HG03066 (cell line): ENCODE measurements at regions not wholly inside any gene's neighbourhood (a gene's known extent, or its start where the extent isn't known, plus 50 kb on each side); places are given as distances from the start of the nearest gene placed in this dataset.

Source experiments
- ATAC-seq: cut with Tn5 transposase; IDR thresholded peaks from one replicate; pipeline ENCODE4 v1.9.1; 2021; ENCODE audit warnings: low read depth; ENCODE audit not compliant: unreplicated experiment

GRCh38 chr9:129405089-129405826, 215.6 kb downstream of the C9orf50 start:
- ATAC-seq, result no peak

- no peak for ATAC-seq
These were observed 216.3 kb downstream of the C9orf50 start for GRCh38 chr9:129404621-129405020.

GRCh38 chr9:129403779-129404620, 216.9 kb downstream of the C9orf50 start:
- ATAC-seq, result no peak

DNA sequence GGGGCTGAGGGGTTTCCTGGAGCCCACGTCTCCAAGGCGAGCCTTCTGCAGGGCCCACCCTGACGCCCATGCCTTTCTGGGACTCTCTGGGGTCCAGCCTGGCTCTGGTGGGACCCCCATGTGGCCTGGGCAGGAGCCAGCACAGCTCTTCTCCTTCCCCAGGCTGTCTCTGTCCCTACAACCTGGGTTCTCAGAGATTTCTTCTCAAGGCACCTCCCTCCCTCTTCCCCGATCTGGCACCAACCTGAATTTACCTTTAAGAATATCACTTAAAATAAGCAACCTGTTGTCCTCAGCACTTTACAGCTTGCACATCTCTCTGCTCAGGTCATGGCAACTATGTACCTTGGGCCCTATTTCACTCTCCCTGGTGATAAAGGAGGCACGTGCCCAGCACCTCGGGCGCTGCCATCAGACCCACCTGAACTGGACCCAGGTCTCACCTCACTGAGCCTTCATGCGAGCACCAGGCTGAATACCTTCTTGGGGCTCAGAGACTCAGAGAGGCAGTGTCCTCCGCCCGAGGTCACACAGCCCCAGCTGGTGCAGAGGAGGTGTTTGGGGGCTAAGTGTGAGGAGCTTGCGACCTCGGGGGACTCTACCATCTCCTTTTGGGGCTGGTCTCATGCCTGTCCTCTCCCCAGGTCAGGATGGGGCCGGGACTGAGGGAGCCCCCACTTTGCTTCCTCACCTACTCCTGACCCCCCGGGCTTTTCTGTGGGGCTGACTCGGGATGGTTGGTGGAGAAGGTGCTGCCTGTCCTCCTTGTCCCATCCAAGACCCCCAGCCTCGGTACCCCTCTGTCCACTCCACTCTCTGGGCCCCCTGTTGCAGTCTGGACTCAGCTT, 217.7 kb downstream of the C9orf50 start:
- ATAC-seq, result no peak

DNA sequence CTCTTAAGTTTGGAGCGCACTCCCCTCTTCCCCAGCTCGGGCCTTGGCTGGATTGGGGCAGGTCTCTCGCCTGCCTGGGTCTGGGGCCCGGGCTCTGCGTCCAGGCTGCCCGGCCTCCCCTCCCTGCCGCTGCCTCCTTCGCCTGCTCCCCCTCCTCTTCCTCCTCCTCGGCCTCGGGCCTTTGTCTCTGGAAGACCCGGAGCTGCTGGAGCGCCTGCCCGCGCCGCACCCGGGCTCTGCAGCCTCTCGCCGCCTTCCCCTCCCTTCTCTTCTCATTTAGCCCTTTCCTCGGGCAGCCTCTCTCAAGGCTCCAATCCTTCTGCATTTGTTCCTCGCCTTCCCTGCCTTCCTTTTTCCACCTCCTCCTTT, 218.5 kb downstream of the C9orf50 start:
- ATAC-seq, result no peak

GRCh38 chr9:129401623-129402370, 219.1 kb downstream of the C9orf50 start:
- no peak for ATAC-seq

DNA sequence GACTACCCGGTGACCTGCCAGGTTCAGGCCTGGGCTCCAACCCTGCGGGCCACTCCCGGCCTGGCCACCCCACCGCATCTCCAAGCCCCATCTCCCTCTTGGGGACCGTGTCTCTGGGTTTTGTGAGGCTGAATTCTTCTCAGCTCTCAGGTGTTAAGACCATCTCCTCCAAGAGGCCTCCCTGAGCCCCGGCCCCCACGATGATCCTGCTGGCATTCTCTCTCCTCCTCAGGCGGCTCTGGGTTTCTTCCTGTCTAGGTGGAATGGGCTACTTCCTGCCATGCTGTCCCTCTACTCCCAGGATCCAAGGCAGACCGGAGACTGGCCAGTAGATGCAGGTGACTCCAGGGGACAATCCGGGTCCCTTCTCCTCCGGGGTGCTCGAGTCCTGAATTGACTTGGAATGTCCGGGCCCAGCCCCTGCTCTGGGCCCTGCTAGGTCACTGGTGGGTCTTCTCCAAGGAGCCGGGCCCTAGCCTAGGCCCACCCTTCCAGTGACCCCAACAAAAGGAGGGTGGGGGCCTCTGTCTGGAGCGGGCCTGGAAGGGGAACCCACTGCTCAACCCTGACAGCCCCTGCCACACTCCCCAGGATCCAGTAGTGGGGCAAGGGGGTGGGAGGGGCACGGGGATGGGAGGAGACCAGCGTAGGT, 219.8 kb downstream of the C9orf50 start:
- ATAC-seq, result no peak

DNA sequence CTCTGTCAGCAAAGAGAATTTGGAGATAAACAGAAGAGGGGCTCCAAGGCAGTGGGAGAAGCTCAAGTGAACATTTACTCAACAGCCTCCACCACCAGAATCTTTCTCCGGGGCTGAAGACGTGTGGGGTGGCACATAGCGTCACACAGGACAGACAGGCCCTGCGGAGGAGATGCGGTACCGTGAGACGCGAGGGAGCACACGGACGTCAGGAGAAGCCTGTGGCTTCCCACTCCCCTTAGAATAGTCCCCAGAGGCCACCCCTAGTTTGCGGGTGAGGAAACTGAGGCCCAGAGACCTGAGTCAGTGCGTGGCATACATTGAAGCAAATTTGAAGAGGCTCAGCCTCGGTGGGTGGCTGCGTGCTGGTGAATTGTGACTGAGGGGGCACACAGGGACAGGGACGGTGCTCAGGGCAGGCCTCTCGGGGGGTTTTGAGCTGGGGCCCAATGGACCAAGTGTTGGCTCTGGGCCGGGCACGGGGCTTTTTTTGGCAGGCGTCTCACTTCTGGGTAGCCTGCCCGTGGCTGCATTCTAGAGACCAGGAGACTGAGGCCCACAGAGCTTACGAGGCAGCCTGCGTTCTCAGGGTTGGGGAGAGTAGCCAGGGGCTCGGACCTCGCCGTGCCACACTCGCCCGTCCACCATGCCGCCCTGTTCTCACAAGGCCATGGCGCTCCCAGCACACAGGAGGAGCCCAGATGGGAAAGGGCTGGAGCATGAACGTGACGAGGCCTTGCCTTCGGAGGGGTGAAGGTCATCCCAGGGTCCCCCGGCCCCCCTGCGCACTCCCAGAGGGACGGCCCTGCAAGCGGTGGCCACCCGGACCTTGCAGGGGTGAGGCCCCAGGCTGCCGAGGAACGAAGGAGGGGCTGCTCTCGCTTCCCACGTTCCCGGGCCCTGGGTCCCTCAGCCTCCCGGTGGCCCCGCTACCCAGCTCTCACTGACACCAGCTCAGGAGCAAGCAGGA, 220.6 kb downstream of the C9orf50 start:
- no peak for ATAC-seq

DNA sequence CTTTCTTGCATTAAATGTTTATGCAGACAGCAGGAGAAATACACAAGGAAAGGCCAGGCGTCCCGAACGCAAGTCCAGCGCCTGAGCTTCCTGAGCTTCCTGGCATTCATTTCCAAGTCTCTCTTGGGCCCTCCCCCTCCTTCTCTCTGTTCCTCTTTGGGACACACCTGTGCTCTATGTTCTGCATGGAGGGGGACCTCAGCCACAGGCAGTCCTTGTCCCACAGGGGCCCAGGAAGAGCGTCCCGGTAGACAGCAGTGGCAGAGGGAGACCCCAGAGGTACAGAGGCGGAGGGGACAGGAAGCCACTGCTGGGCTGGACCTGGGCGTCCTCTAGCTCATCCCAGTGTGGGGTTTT, 221.3 kb downstream of the C9orf50 start:
- no peak for ATAC-seq

GRCh38 chr9:129398961-129399633, 221.0 kb upstream of the IER5L start:
- no peak for ATAC-seq

- no peak for ATAC-seq
These were observed 220.3 kb upstream of the IER5L start for GRCh38 chr9:129398101-129398960.

DNA sequence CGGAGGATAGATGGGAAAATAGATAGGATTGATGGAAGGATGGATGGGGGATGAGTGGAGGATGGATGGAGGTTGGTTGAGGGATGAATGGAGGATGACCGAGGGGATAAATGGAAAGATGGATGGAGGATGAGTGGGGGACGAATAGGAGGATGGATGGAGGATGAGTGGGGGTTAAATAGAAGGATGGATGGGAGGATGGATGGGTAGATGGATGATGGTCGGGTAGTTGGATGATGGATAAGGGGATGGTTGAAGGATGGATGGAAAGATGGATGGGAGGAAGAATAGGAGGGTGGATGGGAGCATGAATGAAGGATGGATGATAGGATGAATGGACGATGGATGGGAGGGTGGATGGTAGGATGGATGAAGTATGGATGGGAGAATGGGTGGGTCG, 219.3 kb upstream of the IER5L start:
- no peak for ATAC-seq

GRCh38 chr9:129396365-129396708, 218.3 kb upstream of the IER5L start:
- no peak for ATAC-seq

DNA sequence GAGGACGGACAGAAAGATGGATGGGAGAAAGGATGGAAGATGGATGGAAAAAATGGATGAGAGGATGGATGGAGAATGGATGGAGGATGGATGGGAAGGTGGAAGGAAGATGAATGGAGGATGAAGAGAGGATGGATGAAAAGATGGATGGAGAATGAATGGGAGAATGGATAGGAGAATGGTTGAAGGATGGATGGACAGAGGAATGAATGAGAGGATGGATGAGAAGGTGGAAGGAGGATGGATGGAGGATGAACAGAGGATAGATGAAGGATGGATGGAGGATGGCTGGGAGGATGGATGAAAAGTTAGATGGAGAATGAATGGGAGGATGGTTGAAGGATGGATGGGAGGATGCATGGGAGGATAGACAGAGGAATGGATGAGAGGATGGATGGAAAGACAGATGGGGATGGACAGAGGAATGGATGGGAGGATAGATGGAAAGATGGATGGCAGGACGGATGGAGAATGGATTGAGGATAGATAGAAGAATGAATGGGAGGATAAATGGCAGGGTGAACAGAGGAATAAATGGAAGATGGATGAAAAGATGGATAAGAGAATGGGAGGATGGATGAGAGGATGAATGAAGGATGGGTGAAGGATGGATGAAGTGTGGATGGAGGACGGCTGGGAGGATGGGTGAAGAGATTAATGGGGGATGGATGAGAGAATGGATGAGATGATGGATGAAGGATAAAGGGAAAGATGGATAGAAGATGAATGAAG, 217.7 kb upstream of the IER5L start:
- ATAC-seq, result no peak

GRCh38 chr9:129394886-129395279, 216.8 kb upstream of the IER5L start:
- no peak for ATAC-seq

- no peak for ATAC-seq
These were observed 216.2 kb upstream of the IER5L start for GRCh38 chr9:129394061-129394885.
